K562 (cell line): ENCODE measurements at regions not wholly inside any gene's neighbourhood (a gene's known extent, or its start where the extent isn't known, plus 50 kb on each side); places are given as distances from the start of the nearest gene placed in this dataset.

Experiments used
- ATF1 ChIP-seq, 2 experiments: fragments of 450-650 bp in 1 of 2; IDR thresholded peaks; 2 replicates each; pipeline ENCODE4 v1.6.1; 2016; ENCODE audit warnings: missing compliant biosample characterization in 1 of 2, missing genetic modification characterization in 1 of 2
- CHAMP1 ChIP-seq: fragments of 450-650 bp; IDR thresholded peaks from 2 replicates; pipeline ENCODE4 v1.6.1; 2016; ENCODE audit warnings: mild to moderate bottlenecking
- E2F1 ChIP-seq: sonication (generic); formaldehyde crosslinking; IDR thresholded peaks from 2 replicates; pipeline ENCODE4 v1.8.1; 2023; ENCODE audit warnings: mild to moderate bottlenecking, missing genetic modification reagents, moderate library complexity
- E2F6 ChIP-seq, 2 experiments: IDR thresholded peaks; 2 replicates each; pipeline ENCODE4 v1.6.1; 2011; ENCODE audit warnings: borderline replicate concordance in 1 of 2, control low read depth in 1 of 2, low read depth in 1 of 2, low read length in 1 of 2, mild to moderate bottlenecking in 1 of 2, mixed read lengths in 1 of 2, moderate library complexity in 1 of 2; ENCODE audit not compliant: insufficient read depth in 1 of 2, insufficient read length in 1 of 2, poor library complexity in 1 of 2, severe bottlenecking in 1 of 2; ENCODE audit errors: extremely low read depth in 1 of 2
- FOXK1 ChIP-seq: sonication (generic); formaldehyde crosslinking; IDR thresholded peaks from 2 replicates; pipeline ENCODE4 v1.8.0; 2022; ENCODE audit warnings: missing genetic modification reagents, mild to moderate bottlenecking, borderline replicate concordance
- HCFC1 ChIP-seq: IDR thresholded peaks from 2 replicates; pipeline ENCODE4 v1.6.1; 2012; ENCODE audit warnings: low read depth, low read length, improper control_type of control experiment
- HDAC3 ChIP-seq: fragments of 450-650 bp; IDR thresholded peaks from 2 replicates; pipeline ENCODE4 v1.6.1; 2018; ENCODE audit warnings: borderline replicate concordance, mild to moderate bottlenecking, moderate library complexity; ENCODE audit not compliant: partially characterized antibody
- IRF1 ChIP-seq: sonication (generic); formaldehyde crosslinking; IDR thresholded peaks from 2 replicates; pipeline ENCODE4 v1.8.0; 2022; ENCODE audit warnings: missing genetic modification reagents, mild to moderate bottlenecking, borderline replicate concordance
- LCOR ChIP-seq: sonication (generic); formaldehyde crosslinking; IDR thresholded peaks from 2 replicates; pipeline ENCODE4 v1.8.0; 2022; ENCODE audit warnings: mild to moderate bottlenecking, missing genetic modification reagents
- MED1 ChIP-seq: sonication (generic); formaldehyde crosslinking; IDR thresholded peaks from 2 replicates; pipeline ENCODE4 v1.8.1; 2023; ENCODE audit warnings: missing genetic modification reagents, borderline replicate concordance
- NCOA1 ChIP-seq: fragments of 450-650 bp; IDR thresholded peaks from 2 replicates; pipeline ENCODE4 v1.6.1; 2016; ENCODE audit warnings: low read depth
- NCOA2 ChIP-seq, 2 experiments: fragments of 450-650 bp; IDR thresholded peaks; 2 replicates each; pipeline ENCODE4 v1.6.1; 2018; ENCODE audit warnings: mild to moderate bottlenecking in 2 of 2, moderate library complexity in 1 of 2; ENCODE audit not compliant: partially characterized antibody in 2 of 2
- RCOR1 ChIP-seq, 2 experiments: IDR thresholded peaks; 2 replicates each; pipeline ENCODE4 v1.6.1; 2012; ENCODE audit warnings: low read depth in 2 of 2, low read length in 2 of 2, borderline replicate concordance in 1 of 2, improper control_type of control experiment in 1 of 2
- SMAD2 ChIP-seq: fragments of 150-350 bp; IDR thresholded peaks from 2 replicates; pipeline ENCODE4 v1.6.1; 2014; ENCODE audit warnings: low read depth, mild to moderate bottlenecking, low read length
- SMC3 ChIP-seq: conservative IDR thresholded peaks from 2 replicates; pipeline ENCODE4 v1.6.1; 2011; ENCODE audit warnings: low read depth, low read length, improper control_type of control experiment; ENCODE audit not compliant: insufficient read depth
- STAG1 ChIP-seq: sonication (generic); formaldehyde crosslinking; IDR thresholded peaks from 2 replicates; pipeline ENCODE4 v1.5.0; 2020; ENCODE audit warnings: missing genetic modification reagents, borderline replicate concordance
- ZNF121 ChIP-seq: sonication (generic); formaldehyde crosslinking; conservative IDR thresholded peaks from 2 replicates; pipeline ENCODE4 v1.8.0; 2022; ENCODE audit warnings: missing genetic modification reagents
- ZNF384 ChIP-seq: IDR thresholded peaks from 2 replicates; pipeline ENCODE4 v1.6.1; 2012; ENCODE audit warnings: low read depth, low read length, improper control_type of control experiment
- ZNF436 ChIP-seq: fragments of 250-450, 450-650 bp; sonication (Bioruptor Pico); formaldehyde crosslinking; IDR thresholded peaks from 2 replicates; pipeline ENCODE4 v1.7.0; 2020; ENCODE audit warnings: mild to moderate bottlenecking
- ZNF583 ChIP-seq: fragments of 250-450 bp; sonication (Bioruptor Pico); IDR thresholded peaks from 2 replicates; pipeline ENCODE4 v1.4.0; 2020
- ZNF668 ChIP-seq: fragments of 250-450 bp; sonication (Bioruptor Pico); IDR thresholded peaks from 2 replicates; pipeline ENCODE4 v1.8.0; 2022; ENCODE audit warnings: mild to moderate bottlenecking, inconsistent platforms
- ZNF695 ChIP-seq: fragments of 450-650 bp; formaldehyde crosslinking; IDR thresholded peaks from 2 replicates; pipeline ENCODE4 v1.4.0; 2020; ENCODE audit warnings: mild to moderate bottlenecking, moderate library complexity

GRCh38 chr21:41610042-41610839, 102.3 kb upstream of the TMPRSS2 start (continued):
- TF ChIP-seq HCFC1 (no peak), ZNF695 (no peak), E2F6 (IDR thresholded peaks at IDR 0.05; ENCODE audit: borderline replicate concordance in 1 of 2, extremely low read depth in 1 of 2, insufficient read depth in 1 of 2, insufficient read length in 1 of 2, low read depth in 1 of 2, low read length in 1 of 2, poor library complexity in 1 of 2, severe bottlenecking in 1 of 2) (peak in 1 of 2 experiments; percentile 68), HDAC3 (no peak), ZNF583 (CRISPR knock-in tag) (no peak), STAG1 (CRISPR knock-in tag) (peak; percentile 67; the same call in 1 of the 2 replicates), RCOR1 (IDR thresholded peaks at IDR 0.05; ENCODE audit: borderline replicate concordance in 1 of 2, low read depth in 2 of 2, low read length in 2 of 2) (no peak), ZNF121 (CRISPR knock-in tag) (no peak), ZNF384 (no peak), FOXK1 (CRISPR knock-in tag) (no peak), IRF1 (no peak), CHAMP1 (no peak), ZNF436 (CRISPR knock-in tag) (no peak), NCOA1 (no peak), SMC3 (peak; percentile 71), ATF1 (CRISPR knock-in tag; IDR thresholded peaks at IDR 0.05) (no peak), ATF1 (tag; IDR thresholded peaks at IDR 0.05) (peak; percentile 72), SMAD2 (no peak), ZNF668 (CRISPR knock-in tag) (no peak), NCOA2 (IDR thresholded peaks at IDR 0.05; ENCODE audit: partially characterized antibody in 2 of 2) (no peak), LCOR (no peak), MED1 (CRISPR knock-in tag) (no peak), E2F1 (CRISPR knock-in tag) (no peak)
